Ascending aorta (tissue), 2 donors: ENCODE measurements at regions not wholly inside any gene's neighbourhood (a gene's known extent, or its start where the extent isn't known, plus 50 kb on each side); places are given as distances from the start of the nearest gene placed in this dataset.
"Not testable (repeated sequence)": the region's sequence is repeated elsewhere in the genome, so short reads cannot be mapped to it uniquely, and the experiment has no call there.

Experiments used
- DNase-seq, 2 donors: peaks; one replicate each; pipeline ENCODE4 v3.0.0-alpha.2; 2019; ENCODE audit warnings: low spot score in 2 of 2
- H3K27ac ChIP-seq, 2 donors: fragments of 200-600 bp; sonication (generic); one replicate each; pipeline ENCODE4 v1.5.1; 2016 to 2017; ENCODE audit warnings: mild to moderate bottlenecking in 1 of 2
- H3K27me3 ChIP-seq: fragments of 200-600 bp; sonication (generic); one replicate; pipeline ENCODE4 v1.5.1; 2017
- H3K36me3 ChIP-seq, 2 donors: fragments of 200-600 bp; sonication (generic); one replicate each; pipeline ENCODE4 v1.5.1; 2016
- H3K4me1 ChIP-seq, 2 donors: fragments of 200-600 bp; sonication (generic); one replicate each; pipeline ENCODE4 v1.5.1; 2016 to 2017; ENCODE audit warnings: mild to moderate bottlenecking in 1 of 2
- H3K4me3 ChIP-seq, 2 donors: fragments of 200-600 bp; sonication (generic); one replicate each; pipeline ENCODE4 v1.5.1; 2016 to 2017; ENCODE audit warnings: mild to moderate bottlenecking in 1 of 2
- H3K9me3 ChIP-seq, 2 donors: fragments of 200-600 bp; sonication (generic); one replicate each; pipeline ENCODE4 v1.5.1; 2016
- intact Hi-C: fragments of 100-400 bp; cut with DNase I; formaldehyde crosslinking; loops from one replicate; pipeline ENCODE4 v1.15.1; 2023
- TF ChIP-seq, protein P1 (sequence below), 3 experiments: fragments of 200-600 bp in 2 of 3; fragments of 450-650 bp in 1 of 3; sonication (generic) in 2 of 3; IDR thresholded peaks; one replicate each; pipeline ENCODE4 v1.5.1; 2016 to 2019; ENCODE audit warnings: antibody characterized with exemption in 3 of 3, mild to moderate bottlenecking in 1 of 3, moderate library complexity in 1 of 3

DNA sequence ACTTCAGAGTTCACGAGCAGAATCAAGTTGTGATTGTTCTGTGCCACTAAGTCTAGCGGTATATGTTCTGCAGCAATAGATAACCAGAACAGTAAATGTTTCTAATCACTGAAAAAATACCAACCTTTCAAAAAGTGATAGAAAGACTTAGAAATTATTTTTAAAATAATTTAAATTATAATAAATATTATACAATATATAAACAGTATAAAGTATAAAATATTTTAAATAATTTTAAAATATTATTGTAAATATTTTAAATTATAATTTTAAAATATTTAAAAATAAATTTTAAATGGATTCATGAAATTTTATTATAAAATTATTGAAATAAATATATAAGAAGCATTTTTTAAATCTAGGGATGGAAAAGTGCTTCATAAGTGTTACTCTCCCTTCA lies 126.3 kb upstream of the ID2 start:
- Histone ChIP-seq H3K4me3 (no peak overlapping the region), H3K36me3 (no peaks in the 10 kb centered on the region), H3K27ac (no peak overlapping the region), H3K27me3 (no peaks in the 10 kb centered on the region), H3K9me3 (peaks cover 0 to 6% of the 10 kb centered on the region in 2 donors), H3K4me1 (no peaks in the 10 kb centered on the region)
- intact Hi-C loops: no loop called here
- DNase-seq: no peak
- TF ChIP-seq, protein P1, sequence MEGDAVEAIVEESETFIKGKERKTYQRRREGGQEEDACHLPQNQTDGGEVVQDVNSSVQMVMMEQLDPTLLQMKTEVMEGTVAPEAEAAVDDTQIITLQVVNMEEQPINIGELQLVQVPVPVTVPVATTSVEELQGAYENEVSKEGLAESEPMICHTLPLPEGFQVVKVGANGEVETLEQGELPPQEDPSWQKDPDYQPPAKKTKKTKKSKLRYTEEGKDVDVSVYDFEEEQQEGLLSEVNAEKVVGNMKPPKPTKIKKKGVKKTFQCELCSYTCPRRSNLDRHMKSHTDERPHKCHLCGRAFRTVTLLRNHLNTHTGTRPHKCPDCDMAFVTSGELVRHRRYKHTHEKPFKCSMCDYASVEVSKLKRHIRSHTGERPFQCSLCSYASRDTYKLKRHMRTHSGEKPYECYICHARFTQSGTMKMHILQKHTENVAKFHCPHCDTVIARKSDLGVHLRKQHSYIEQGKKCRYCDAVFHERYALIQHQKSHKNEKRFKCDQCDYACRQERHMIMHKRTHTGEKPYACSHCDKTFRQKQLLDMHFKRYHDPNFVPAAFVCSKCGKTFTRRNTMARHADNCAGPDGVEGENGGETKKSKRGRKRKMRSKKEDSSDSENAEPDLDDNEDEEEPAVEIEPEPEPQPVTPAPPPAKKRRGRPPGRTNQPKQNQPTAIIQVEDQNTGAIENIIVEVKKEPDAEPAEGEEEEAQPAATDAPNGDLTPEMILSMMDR (IDR thresholded peaks at IDR 0.05): no peak

DNA sequence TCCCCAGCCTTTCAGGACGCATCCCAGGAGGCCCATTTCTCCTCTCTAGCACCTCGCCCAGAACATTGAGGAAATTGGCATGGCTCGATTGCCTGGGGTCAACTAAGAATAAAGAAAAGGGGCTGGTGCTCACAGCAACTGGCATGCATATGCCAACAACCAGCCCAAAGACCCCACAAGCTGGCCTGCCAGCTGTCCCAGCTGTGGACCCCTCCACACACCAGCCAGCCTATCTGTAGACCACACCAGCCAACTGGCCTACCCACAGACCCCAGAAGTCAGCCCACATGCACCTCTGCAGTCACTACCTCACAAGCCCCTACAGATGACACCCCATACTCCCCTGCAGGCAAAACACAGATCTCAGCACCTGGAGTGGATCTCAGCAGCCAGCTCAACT lies 123.8 kb upstream of the ID2 start:
- peaks cover 0 to 11% of the 10 kb centered on the region in 2 donors for H3K9me3 ChIP-seq
- H3K36me3 ChIP-seq: no peaks in the 10 kb centered on the region
- DNase-seq: no peak
- H3K27me3 ChIP-seq: no peaks in the 10 kb centered on the region
- no peaks in the 10 kb centered on the region for H3K4me1 ChIP-seq
- H3K4me3 ChIP-seq: no peak overlapping the region
- TF ChIP-seq, protein P1 (IDR thresholded peaks at IDR 0.05): no peak
- intact Hi-C loops: no loop called here
- no peak overlapping the region for H3K27ac ChIP-seq

DNA sequence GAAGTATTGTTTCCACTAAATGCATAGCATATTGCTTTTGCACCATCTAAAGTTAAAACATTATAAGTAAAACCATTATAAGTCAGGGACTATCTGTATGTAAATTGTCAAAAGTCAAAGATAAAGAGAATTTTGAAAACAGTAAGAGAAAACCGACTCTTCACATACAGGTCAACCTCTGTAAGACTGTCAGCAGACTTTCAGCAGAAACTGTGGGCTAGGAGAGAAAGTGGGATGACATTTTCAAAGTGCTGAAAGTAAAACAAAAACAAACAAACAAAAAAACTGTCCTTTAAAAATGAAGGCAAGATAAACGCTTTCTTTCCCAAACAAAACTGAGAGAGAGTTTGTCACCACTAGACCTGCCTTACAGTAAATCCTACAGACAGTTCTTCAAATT lies 122.9 kb upstream of the ID2 start:
- Histone ChIP-seq H3K27ac (no peak overlapping the region), H3K27me3 (no peaks in the 10 kb centered on the region), H3K4me3 (no peak overlapping the region), H3K4me1 (no peaks in the 10 kb centered on the region), H3K9me3 (peaks cover 0 to 11% of the 10 kb centered on the region in 2 donors), H3K36me3 (no peaks in the 10 kb centered on the region)
- no peak for DNase-seq
- intact Hi-C loops: no loop called here
- TF ChIP-seq, protein P1 (IDR thresholded peaks at IDR 0.05): no peak

DNA sequence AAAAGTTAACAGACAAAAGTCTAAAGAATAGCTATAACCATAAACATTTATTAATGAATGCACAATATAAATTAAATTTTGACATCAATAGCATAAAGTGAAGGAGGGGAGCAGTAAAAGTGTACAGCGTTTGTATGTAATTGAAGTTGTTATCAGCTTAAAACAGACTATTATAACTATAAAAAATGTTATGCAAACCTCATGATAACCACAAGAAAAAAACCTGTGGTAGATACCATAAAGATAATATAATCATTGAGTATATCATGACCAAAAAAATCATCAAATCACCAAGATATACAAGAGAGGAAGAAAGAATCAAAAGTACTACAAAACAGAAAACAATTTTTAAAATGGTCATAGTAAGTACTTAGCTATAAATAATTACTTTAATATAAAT lies 122.1 kb upstream of the ID2 start:
- TF ChIP-seq, protein P1 (IDR thresholded peaks at IDR 0.05): no peak
- no peaks in the 10 kb centered on the region for H3K4me1 ChIP-seq
- no peak for DNase-seq
- H3K27ac ChIP-seq: no peak overlapping the region
- H3K9me3 ChIP-seq: peaks cover 0 to 11% of the 10 kb centered on the region in 2 donors
- intact Hi-C loops: no loop called here
- H3K4me3 ChIP-seq: no peak overlapping the region
- no peaks in the 10 kb centered on the region for H3K27me3 ChIP-seq
- H3K36me3 ChIP-seq: no peaks in the 10 kb centered on the region

DNA sequence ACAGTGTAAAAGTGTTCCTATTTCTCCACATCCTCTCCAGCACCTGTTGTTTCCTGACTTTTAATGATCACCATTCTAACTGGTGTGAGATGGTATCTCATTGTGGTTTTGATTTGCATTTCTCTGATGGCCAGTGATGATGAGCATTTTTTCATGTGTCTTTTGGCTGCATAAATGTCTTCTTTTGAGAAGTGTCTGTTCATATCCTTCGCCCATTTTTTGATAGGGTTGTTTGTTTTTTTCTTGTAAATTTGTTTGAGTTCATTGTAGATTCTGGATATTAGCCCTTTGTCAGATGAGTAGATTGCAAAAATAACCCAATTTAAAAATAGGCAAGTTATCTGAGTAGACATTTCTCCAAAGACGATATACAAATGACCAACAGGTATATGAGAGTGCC lies 120.2 kb upstream of the ID2 start:
- H3K4me1 ChIP-seq, intact Hi-C loops, H3K9me3 ChIP-seq, H3K27ac ChIP-seq, H3K4me3 ChIP-seq, DNase-seq, H3K27me3 ChIP-seq, H3K36me3 ChIP-seq: not testable (repeated sequence)

DNA sequence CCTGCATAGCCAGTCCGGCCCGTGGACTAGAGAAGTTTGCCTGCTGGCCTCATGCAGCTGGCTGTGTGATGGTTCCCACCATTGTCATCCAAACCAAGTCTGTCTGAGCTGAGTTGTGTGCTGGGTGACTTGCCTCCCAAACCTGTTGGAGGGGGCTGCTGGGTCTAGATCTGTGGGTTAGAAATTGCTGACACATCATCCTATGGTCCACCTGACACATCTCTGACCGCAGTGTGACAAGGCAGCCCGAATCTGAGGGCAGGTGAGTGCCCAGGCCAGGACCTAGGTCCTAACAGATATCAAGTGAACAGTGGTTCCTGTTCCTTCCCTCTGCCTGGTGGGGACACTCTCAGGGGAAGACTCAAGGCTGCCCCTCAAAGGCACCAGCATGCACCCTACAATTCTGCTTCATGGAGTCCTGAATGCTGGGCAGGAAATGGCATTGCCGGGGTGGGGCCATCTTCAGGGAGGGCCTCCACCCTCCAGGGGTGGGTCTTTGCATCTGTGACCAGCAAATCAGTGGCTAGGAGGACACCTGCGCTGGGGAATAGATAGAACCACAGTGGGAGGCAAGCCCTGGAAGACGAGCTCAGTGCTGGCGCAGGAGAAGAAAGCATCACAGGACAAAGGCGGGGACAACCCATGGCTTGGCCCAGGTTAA lies 117.9 kb upstream of the ID2 start:
- peak in 1 of 2 donors; percentile 18 for DNase-seq
- TF ChIP-seq, protein P1 (IDR thresholded peaks at IDR 0.05): no peak

More for the DNA sequence above, 117.9 kb upstream of the ID2 start:
- intact Hi-C loops: no loop called here
- Histone ChIP-seq H3K27ac (no peak overlapping the region), H3K9me3 (peaks cover 0 to 4% of the 10 kb centered on the region in 2 donors), H3K27me3 (no peaks in the 10 kb centered on the region), H3K36me3 (no peaks in the 10 kb centered on the region), H3K4me3 (no peak overlapping the region), H3K4me1 (no peaks in the 10 kb centered on the region)
